H1 (cell line): ENCODE measurements at regions not wholly inside any gene's neighbourhood (a gene's known extent, or its start where the extent isn't known, plus 50 kb on each side); places are given as distances from the start of the nearest gene placed in this dataset.

Experiments used
- BACH1 ChIP-seq: IDR thresholded peaks from 2 replicates; pipeline ENCODE4 v1.6.1; 2012; ENCODE audit warnings: low read length, improper control_type of control experiment
- BCL11A ChIP-seq, 2 experiments: IDR thresholded peaks; one replicate each; pipeline ENCODE4 v1.6.1; 2011; ENCODE audit warnings: low read depth in 2 of 2, low read length in 2 of 2, mild to moderate bottlenecking in 2 of 2
- CTBP2 ChIP-seq: IDR thresholded peaks from 2 replicates; pipeline ENCODE4 v1.7.0; 2011; ENCODE audit warnings: borderline replicate concordance, mild to moderate bottlenecking, moderate library complexity, mixed read lengths, low read length; ENCODE audit not compliant: insufficient read depth, insufficient read length
- HDAC6 ChIP-seq: IDR thresholded peaks from one replicate; pipeline ENCODE4 v1.7.1; 2012; ENCODE audit warnings: low read depth, mild to moderate bottlenecking, inconsistent platforms, low read length, moderate library complexity
- KDM4A ChIP-seq: IDR thresholded peaks from one replicate; pipeline ENCODE4 v1.7.1; 2012; ENCODE audit warnings: low read depth, mild to moderate bottlenecking, moderate library complexity, low read length, inconsistent platforms; ENCODE audit not compliant: severe bottlenecking
- POU5F1 ChIP-seq: IDR thresholded peaks from 2 replicates; pipeline ENCODE4 v1.6.1; 2011; ENCODE audit warnings: low read depth, mild to moderate bottlenecking, low read length, moderate library complexity
- TF ChIP-seq, protein P1 (sequence below): fragments of 300-600 bp; sonication (generic); IDR thresholded peaks from 2 replicates; pipeline ENCODE4 v1.7.1; 2012; ENCODE audit warnings: low read length, moderate library complexity, mild to moderate bottlenecking, inconsistent platforms; ENCODE audit not compliant: insufficient replicate concordance

DNA sequence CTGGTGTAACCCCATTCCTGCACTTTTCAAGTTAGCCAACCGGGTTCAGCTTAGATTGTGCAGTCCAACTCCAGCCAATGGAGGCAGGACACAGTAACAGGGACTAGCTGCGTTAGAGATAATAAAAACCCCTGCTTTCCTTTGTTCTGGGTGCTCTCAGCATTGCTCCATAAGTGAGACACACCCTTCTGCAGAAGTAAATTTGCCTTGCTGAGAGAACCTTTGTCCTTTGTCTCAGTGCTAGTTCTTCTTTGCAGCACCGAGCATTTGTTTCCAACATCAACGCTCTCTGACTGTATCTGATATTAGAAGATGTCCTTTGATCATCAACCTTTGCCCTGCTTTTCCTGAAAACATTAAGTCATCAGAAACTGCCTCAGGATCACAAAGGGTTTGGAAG is 169.5 kb upstream of the OR13F1 start (continued):
- TF ChIP-seq, protein P1, sequence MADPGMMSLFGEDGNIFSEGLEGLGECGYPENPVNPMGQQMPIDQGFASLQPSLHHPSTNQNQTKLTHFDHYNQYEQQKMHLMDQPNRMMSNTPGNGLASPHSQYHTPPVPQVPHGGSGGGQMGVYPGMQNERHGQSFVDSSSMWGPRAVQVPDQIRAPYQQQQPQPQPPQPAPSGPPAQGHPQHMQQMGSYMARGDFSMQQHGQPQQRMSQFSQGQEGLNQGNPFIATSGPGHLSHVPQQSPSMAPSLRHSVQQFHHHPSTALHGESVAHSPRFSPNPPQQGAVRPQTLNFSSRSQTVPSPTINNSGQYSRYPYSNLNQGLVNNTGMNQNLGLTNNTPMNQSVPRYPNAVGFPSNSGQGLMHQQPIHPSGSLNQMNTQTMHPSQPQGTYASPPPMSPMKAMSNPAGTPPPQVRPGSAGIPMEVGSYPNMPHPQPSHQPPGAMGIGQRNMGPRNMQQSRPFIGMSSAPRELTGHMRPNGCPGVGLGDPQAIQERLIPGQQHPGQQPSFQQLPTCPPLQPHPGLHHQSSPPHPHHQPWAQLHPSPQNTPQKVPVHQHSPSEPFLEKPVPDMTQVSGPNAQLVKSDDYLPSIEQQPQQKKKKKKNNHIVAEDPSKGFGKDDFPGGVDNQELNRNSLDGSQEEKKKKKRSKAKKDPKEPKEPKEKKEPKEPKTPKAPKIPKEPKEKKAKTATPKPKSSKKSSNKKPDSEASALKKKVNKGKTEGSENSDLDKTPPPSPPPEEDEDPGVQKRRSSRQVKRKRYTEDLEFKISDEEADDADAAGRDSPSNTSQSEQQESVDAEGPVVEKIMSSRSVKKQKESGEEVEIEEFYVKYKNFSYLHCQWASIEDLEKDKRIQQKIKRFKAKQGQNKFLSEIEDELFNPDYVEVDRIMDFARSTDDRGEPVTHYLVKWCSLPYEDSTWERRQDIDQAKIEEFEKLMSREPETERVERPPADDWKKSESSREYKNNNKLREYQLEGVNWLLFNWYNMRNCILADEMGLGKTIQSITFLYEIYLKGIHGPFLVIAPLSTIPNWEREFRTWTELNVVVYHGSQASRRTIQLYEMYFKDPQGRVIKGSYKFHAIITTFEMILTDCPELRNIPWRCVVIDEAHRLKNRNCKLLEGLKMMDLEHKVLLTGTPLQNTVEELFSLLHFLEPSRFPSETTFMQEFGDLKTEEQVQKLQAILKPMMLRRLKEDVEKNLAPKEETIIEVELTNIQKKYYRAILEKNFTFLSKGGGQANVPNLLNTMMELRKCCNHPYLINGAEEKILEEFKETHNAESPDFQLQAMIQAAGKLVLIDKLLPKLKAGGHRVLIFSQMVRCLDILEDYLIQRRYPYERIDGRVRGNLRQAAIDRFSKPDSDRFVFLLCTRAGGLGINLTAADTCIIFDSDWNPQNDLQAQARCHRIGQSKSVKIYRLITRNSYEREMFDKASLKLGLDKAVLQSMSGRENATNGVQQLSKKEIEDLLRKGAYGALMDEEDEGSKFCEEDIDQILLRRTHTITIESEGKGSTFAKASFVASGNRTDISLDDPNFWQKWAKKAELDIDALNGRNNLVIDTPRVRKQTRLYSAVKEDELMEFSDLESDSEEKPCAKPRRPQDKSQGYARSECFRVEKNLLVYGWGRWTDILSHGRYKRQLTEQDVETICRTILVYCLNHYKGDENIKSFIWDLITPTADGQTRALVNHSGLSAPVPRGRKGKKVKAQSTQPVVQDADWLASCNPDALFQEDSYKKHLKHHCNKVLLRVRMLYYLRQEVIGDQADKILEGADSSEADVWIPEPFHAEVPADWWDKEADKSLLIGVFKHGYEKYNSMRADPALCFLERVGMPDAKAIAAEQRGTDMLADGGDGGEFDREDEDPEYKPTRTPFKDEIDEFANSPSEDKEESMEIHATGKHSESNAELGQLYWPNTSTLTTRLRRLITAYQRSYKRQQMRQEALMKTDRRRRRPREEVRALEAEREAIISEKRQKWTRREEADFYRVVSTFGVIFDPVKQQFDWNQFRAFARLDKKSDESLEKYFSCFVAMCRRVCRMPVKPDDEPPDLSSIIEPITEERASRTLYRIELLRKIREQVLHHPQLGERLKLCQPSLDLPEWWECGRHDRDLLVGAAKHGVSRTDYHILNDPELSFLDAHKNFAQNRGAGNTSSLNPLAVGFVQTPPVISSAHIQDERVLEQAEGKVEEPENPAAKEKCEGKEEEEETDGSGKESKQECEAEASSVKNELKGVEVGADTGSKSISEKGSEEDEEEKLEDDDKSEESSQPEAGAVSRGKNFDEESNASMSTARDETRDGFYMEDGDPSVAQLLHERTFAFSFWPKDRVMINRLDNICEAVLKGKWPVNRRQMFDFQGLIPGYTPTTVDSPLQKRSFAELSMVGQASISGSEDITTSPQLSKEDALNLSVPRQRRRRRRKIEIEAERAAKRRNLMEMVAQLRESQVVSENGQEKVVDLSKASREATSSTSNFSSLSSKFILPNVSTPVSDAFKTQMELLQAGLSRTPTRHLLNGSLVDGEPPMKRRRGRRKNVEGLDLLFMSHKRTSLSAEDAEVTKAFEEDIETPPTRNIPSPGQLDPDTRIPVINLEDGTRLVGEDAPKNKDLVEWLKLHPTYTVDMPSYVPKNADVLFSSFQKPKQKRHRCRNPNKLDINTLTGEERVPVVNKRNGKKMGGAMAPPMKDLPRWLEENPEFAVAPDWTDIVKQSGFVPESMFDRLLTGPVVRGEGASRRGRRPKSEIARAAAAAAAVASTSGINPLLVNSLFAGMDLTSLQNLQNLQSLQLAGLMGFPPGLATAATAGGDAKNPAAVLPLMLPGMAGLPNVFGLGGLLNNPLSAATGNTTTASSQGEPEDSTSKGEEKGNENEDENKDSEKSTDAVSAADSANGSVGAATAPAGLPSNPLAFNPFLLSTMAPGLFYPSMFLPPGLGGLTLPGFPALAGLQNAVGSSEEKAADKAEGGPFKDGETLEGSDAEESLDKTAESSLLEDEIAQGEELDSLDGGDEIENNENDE = no peak
- TF ChIP-seq CTBP2 (no peak), POU5F1 (no peak), BACH1 (no peak), HDAC6 (no peak), KDM4A (no peak), BCL11A (IDR thresholded peaks at IDR 0.05; ENCODE audit: low read depth in 2 of 2, low read length in 2 of 2) (no peak)
